GM21526 (cell line): ENCODE measurements at regions not wholly inside any gene's neighbourhood (a gene's known extent, or its start where the extent isn't known, plus 50 kb on each side); places are given as distances from the start of the nearest gene placed in this dataset.
"Not testable (repeated sequence)": the region's sequence is repeated elsewhere in the genome, so short reads cannot be mapped to it uniquely, and the experiment has no call there.

ENCODE experiments used
- ATAC-seq: cut with Tn5 transposase; IDR thresholded peaks from one replicate; pipeline ENCODE4 v1.9.1; 2021; ENCODE audit warnings: moderate library complexity; ENCODE audit not compliant: unreplicated experiment, low FRiP score

DNA sequence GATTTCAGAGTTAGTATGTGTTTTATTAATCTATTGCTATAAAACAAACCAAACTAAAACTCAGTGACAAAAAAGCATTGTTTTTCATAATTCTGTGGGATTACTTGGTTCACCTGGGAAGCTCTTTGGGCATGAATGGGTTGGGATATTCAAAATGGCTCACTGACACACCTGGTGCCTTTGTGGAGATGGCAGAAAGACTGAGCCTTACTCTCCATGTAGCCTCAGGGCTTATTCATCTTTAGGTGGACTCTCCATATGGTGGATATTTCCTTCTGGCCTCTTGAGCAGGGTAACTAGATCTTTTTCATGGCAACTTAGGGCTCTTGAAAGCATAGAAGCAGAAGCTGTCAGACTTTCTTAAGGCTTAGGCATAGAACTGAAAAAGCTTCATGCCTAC lies 1102.8 kb upstream of the SEL1L start:
- ATAC-seq, result no peak

DNA sequence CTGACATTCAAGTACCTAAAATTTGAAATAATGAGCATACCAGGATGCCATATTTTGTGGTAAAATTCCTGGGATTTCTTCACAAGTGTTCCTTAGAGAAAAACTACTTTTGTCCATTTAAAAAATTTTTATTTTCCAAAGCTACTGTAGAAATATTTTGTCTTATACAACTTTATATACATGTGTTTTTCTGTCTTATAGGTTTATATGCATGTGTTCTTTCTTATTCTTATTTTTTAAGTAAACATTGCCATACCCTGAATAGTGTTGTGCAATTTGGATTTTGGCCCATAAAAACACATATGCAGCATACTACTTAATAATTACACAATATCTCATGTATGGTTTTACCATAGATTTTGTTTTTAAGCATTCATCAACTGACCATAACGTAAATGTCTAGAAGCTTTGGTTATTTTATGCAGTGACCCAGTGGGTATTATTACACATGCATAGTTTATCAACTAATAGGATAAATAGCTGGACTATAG lies 1107.4 kb upstream of the SEL1L start:
- no peak for ATAC-seq

DNA sequence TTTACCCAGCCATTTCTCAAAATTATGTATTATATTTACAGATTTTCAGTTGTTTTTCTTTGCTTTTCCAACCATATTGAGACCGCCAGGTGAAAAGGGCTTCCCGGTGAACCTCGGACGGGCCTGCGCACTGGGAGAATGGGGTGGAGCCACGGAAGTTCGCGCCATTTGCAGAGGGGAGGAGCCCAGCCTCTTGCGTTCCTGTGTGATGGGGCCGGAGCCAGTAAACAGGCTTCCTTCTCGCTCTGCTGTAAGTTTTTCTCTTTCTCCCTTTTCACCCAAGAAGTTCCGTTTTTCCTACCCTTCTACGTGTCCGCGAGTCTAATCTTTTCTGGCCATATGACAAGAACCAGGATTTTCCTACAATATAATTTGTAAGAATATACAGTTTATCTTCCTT lies 1108.8 kb upstream of the SEL1L start:
- ATAC-seq, result no peak

DNA sequence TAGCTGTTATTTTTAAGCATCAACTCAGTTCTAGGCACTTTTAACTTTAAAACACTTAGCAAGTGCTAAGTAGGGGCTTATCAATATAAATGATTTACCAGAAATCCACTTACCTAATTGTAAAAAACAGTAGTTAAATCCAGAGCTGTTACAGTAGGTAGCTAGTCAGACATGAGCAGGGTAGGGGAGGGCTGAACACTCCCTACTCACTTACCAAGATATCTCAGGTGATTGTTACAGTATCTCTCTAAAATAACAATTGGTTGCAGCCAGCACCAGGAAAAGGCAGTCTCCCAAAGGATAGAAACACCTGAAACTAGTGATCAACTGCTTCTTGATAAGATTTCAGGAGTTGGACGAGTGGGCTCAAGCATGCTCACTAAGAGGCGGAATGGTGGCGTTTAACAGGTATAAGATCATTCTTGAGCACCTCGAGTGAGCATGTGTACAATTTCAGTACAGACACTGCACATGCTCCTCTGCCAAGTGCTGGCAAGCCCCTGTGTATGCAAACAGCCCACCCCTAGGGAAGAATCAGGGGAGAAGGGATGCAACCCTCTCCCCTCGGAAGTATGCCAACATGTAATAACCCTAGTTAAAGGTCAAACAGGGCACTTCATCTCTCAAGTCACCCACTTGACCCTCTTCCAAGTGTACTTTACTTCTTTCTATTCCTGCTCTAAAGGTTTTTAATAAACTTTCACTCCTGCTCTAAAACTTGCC lies 1113.6 kb upstream of the SEL1L start:
- ATAC-seq, result no peak

DNA sequence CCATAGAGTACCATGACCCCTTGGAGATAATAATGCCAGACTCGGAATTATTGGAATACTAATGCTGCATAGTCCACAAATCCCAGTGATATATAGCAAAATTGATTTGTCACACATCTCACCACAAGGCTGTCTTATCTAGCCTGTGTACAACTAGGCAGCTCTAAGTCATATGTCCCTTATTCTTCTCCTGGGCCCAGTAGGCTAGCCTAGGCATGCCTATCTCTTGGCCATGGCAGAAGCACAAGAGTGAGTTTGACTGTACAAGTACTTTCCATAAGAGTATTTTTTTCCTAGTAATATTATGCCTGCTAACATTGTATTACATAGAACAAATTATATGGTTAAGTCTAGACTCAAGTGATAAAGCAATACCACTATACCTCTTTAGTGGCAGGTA lies 1122.1 kb upstream of the SEL1L start:
- no peak for ATAC-seq

DNA sequence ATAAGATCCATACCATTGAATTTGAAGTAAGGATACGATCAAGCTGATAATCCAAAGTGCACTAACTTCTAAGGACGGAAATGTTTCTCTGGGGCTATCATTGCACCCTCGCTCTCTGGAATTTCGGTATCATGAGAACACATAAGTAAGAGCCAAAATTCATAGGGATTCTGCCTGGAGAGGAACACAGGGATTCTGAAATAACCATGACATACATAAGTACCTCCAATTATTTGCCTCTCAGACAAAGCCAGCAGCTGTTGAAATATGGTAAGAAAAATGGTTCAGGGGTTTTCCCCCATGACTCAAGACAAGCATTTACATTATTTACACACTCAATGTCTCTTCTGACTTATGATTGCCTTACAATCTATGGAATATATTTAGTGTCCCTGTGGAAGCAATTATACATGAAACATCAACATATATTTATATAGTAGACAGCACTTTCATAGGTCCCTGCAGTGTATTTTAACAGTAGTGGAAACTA lies 1123.6 kb upstream of the SEL1L start:
- no peak for ATAC-seq

DNA sequence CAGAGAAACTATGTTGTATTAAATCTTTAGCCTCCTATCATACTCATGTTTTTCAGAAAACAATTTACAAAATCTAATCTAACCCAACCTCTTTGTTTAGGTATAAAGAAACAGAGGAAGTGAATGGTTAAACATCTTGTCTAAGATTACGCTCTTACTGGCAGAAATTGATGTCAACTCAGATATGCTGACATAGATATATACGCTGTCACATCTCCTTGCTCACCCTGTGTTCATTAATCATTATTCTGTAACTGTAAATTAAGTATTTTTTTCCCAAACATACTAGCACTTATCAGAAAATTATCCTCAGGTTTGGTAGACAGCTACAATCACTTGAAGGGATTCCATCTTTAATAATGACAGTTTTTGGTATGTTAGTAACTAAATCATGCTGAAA lies 1127.6 kb upstream of the SEL1L start:
- no peak for ATAC-seq

DNA sequence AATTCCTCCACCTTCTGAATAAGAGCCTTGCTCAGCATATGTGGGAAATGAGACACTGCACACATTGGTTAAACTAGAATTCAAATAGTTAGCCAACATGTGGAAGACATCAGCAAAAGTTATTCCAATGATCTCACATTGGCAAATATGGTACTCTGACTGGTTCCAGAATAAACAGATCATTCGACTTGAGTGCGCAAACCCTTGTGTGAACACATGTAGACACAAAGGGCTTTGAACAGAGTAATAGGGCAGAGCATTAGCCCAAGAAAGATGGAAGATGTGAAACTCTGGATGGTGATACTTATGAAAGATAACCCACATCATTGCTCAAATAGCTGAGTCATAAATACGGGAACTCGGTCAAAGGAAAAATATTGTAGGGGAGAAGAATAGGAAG lies 1133.4 kb upstream of the SEL1L start:
- no peak for ATAC-seq

DNA sequence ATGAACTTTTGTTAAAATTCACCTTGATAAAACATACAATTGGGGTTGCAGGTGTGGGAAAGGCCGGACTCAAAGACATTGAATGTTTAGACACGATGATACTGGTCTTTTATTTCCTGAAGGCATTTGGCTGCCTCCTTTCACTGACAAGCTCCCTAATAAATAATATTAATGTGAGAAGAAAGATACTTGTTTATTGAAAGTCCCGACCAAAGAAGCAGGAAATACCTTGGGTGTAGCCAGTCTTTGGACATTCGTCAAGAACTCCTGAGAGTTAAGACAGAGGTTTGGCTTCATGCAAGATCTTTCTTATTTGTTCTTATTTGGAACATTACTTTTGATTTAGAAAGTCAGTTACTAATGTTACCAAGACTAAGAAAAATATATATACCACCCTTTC lies 1133.8 kb upstream of the SEL1L start:
- ATAC-seq, result no peak

DNA sequence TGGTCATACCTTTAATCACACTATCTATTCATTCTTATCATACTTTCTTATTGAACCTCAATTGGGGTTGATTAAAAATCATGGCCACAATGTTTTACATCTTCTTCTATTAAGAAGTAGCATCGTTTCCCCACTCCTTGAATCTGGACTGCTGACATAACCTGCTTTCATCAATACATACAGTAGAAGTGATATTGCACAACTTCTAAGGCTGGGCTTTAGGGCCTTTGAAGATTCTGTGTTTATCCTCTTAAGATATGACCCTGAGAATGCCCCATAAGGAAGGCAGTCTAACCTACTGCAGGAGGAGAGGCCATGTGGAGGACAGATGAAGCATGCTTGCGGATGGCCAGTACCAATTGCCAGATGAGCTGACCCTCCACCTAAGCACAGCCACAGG lies 1142.8 kb upstream of the SEL1L start:
- ATAC-seq, result no peak

DNA sequence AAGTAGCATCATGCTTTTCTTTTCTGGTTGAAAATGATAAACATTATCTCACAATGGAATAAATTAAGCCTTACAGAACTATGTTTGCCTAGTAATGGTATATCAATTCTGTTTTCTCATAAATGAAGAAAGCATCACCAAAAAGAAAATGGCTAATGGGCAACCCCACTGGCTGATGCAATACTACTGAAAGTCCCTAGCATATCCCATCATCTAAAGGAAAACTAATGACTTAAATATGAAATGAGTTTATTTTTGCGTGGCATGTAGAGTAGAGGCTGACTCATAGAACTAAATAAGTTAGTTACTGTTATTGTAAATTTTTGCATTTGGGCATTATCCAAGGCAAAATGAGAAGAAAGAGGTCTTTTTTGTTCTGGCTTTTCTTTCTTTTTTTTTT lies 1156.3 kb upstream of the SEL1L start:
- no peak for ATAC-seq

DNA sequence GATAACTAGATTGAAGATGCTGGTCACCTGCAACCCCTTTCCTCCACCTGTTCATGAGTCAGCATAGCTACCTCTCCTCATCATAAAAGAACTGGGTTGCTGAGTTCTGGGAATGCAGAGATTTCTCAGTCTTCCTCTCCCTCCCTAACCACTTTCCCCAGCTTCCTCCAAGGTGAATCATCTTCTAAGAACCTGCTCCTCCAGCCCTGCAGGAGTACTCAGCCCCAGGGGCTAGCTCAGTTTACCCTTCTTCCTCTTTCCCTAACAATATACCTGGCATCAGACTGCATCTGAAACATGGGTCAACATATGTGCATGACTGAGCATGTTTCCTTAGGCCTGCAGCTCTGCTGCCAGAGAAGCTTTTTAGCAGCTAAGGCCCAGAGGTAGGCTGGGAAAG lies 1157.5 kb upstream of the SEL1L start:
- not testable (repeated sequence) for ATAC-seq

DNA sequence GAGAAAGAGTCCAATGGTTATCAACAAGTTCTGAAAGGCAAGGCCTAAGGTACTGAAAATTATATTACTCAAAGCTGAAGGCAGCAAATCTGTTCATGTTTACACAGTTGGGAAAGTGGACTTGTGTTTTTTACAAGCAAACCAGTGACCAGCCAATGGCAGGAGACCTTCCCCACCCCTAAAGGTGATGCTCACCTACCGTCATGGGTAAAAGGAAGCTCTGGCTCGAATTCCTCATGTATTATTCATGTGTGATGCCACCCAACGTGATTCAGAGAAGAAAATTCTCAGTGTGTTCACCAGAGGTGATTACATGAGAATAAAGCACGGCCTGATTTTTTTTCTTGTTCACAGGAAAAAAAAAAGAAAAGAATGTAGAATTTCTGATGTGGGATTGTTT lies 1161.2 kb upstream of the SEL1L start:
- ATAC-seq, result no peak

DNA sequence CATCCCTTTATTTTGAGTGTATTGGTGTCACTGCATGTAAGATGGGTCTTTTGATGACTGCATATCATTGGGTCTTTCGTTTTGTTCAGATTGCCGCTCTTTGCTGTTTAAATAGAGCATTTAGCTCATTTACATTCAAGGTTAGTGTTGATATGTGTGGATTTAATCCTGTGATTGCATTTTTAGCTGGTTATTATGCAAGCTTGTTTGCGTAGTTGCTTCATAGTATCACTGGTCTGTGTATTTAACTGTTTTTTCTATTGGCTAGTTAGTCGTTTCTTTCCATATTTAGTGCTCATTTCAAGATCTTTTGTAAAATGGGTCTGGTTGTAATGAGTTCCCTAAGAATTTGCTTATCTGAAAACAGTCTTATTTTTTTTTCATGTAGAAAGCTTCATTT lies 1170.6 kb upstream of the SEL1L start:
- no peak for ATAC-seq

DNA sequence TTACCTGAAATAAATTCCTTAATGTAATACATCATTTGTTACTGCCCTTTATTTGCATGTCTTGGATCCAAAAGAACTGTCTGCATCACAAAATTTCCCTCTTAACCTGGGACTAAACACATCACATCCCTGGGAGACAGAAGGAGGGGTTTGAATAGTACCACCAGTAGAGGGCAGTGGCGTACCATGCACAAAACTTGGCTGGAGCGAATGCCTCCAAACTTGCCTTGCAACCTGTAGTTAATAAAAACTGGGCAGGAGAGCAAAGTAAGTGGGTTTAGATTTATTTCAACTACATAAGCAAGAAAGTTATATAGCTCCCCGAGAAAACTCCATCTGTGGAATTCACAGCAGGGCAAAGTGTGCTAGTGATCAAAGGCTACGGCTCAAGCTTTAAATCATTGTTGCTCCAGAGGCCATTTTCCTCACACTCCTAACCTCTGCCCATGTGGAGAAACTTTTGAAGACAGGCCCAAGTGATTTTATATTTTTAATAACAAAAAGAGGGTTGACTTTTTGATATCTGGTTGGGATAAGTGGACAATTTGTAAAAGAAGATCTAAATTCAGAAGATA lies 1176.7 kb upstream of the SEL1L start:
- peak; percentile 56 for ATAC-seq

DNA sequence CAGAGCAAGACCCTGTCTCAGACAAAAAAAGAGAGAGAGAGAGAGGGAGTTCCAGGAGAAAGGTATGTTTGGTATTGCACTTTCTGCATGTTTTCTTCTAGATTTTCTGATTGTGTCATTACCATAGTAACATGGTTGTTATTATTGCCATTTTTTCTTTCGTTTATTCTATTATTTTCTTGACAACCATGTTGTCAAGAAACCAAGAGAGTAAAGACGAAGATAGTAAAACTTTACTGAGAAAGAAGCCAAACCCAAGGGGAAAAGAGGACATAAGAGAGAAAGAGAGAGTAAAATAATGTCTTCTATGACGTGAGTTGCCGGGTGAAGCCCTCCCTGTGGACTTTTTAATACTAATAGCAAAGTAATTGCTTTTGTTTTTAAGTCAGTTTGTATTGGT lies 1186.0 kb upstream of the SEL1L start:
- ATAC-seq, result no peak

DNA sequence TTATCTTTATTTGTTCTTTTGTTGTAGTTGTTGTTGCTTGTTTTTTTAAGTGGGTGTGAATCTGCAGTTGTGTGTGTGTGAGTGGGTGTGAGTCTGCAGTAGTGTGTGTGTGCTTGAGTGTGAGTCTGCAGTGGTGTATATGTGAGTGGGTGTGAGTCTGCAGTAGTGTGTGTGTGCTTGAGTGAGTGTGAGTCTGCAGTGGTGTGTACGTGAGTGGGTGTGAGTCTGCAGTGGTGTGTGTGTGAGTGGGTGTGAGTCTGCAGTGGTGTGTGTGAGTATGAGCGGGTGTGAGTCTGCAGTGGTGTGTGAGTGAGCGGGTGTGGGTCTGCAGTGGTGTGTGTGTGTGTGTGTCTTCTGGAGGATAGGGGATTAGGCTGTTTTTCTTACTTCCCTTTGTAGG lies 1186.8 kb upstream of the SEL1L start:
- no peak for ATAC-seq

DNA sequence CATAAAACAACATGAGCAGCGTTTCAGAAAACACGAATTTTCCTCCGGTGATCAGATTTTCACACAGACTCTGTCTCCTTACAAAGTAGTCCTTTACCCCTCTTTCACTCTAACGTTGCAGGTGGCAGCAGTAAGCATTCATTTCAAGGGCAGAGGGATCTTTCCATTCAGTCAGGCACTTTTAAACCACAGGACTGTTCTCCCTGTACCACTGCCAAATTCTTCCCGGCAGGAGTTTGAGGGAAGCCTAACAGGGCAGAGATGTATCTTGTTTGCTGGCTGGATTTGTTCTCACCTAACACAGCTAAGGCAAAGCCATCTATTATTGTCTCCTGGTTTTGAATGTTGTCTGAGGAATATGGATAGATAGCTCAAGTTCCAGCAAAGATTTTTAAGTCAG lies 1187.3 kb upstream of the SEL1L start:
- no peak for ATAC-seq

DNA sequence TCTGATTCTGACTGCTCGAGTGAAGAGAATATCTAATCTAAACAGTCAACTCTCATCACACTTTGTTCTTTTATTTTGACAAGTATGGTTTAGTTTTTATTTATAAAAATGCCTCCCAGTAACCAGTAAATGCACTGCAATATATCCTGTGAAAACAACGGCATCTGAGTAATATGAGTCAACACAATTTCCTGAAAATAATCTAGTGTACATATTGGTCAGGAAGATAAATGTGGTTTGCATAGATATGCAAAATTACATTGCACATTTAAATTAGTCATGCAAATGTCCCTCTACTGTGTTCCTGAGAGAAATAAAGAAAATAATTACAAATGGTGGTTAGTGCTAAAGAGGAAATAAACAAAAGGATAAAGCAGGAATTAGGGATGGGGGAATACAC lies 1190.7 kb upstream of the SEL1L start:
- ATAC-seq, result no peak

DNA sequence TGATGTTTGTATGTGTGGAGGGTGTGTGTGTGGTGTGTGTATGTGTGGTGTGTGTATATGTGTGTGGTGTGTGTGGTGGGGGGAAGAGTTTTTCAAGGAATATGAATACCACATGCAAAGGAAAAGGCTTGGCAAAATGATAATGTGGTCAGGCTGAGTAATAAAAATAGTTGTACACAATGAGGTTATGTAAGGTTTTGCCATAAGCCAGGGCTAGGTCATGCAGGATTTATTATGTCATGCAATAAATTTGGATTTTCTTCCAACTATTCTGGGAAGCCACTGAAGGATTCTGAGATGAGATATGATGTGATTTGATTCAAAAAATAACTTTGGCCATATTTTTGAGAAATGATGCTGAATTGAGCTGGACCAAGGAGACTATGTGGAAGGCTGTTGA lies 1191.6 kb upstream of the SEL1L start:
- no peak for ATAC-seq

DNA sequence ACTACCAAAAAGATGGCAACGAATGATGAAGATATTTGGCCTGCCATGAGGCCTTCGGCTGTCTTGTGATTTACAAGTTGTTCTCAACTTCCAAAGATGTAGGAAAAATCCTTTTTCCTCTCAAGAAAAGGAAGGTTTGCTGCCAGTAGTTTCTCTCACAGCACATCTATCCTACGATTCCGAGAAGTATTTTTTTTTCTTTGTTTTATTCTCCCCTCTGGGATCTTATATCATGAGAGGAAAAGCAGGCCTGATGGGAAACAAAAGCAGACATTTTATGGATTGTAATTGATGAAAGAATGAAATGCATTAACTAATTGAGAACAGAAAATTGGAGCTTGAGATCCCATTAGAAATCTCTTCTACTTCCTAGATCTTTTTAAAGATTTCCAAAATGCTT lies 1197.9 kb upstream of the SEL1L start:
- ATAC-seq, result no peak

DNA sequence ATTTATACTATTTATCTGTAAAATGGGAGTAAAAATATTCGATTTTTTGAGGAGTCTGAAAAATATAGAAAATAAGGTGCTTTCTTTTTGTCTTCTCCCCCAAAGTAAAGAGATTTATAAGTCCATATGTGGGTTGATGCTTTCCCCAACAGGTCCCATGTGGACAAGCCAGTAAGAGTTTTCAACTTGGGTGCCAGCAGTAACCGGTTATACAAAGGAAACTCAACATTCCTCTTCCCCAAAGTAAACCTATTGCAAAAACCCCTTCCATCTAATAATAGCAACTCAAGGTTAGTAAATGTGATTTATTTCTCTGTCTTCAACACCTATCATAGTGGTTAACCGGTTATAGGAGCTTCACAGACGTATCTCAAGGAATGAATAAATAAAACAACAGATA lies 1206.9 kb upstream of the SEL1L start:
- no peak for ATAC-seq
